Thyroid gland (tissue), 4 donors: ENCODE measurements at regions not wholly inside any gene's neighbourhood (a gene's known extent, or its start where the extent isn't known, plus 50 kb on each side); places are given as distances from the start of the nearest gene placed in this dataset.

Experiments used
- CTCF ChIP-seq, 6 experiments: fragments of 200-600 bp in 3 of 6; fragments of 450-650 bp in 3 of 6; sonication (generic) in 3 of 6; IDR thresholded peaks; one replicate each; pipeline ENCODE4 v1.5.1; 2016 to 2019; ENCODE audit warnings: antibody characterized with exemption in 6 of 6, mild to moderate bottlenecking in 2 of 6, inconsistent platforms in 1 of 6, moderate library complexity in 1 of 6
- POLR2A ChIP-seq, 2 donors: fragments of 450-650 bp; IDR thresholded peaks; one replicate each; pipeline ENCODE4 v1.6.1; 2017; ENCODE audit warnings: antibody characterized with exemption in 2 of 2, mild to moderate bottlenecking in 2 of 2, moderate library complexity in 1 of 2

GRCh38 chr10:64174666-64175255 is 653.6 kb downstream of the REEP3 start:
- TF ChIP-seq CTCF (IDR thresholded peaks at IDR 0.05) (no peak), POLR2A (IDR thresholded peaks at IDR 0.05) (no peak)
